HG03354 (cell line): ENCODE measurements at regions not wholly inside any gene's neighbourhood (a gene's known extent, or its start where the extent isn't known, plus 50 kb on each side); places are given as distances from the start of the nearest gene placed in this dataset.
A peak's percentile ranks its signal among the peaks of the same experiment; 100 is the strongest.

Experiments used
- ATAC-seq: cut with Tn5 transposase; IDR thresholded peaks from one replicate; pipeline ENCODE4 v1.9.1; 2021; ENCODE audit warnings: mild to moderate bottlenecking; ENCODE audit not compliant: unreplicated experiment, poor library complexity, severe bottlenecking

GRCh38 chr12:130016194-130016593 lies 112.4 kb upstream of the TMEM132D start:
- no peak for ATAC-seq

GRCh38 chr12:130016986-130017385 lies 113.2 kb upstream of the TMEM132D start:
- ATAC-seq: no peak

DNA sequence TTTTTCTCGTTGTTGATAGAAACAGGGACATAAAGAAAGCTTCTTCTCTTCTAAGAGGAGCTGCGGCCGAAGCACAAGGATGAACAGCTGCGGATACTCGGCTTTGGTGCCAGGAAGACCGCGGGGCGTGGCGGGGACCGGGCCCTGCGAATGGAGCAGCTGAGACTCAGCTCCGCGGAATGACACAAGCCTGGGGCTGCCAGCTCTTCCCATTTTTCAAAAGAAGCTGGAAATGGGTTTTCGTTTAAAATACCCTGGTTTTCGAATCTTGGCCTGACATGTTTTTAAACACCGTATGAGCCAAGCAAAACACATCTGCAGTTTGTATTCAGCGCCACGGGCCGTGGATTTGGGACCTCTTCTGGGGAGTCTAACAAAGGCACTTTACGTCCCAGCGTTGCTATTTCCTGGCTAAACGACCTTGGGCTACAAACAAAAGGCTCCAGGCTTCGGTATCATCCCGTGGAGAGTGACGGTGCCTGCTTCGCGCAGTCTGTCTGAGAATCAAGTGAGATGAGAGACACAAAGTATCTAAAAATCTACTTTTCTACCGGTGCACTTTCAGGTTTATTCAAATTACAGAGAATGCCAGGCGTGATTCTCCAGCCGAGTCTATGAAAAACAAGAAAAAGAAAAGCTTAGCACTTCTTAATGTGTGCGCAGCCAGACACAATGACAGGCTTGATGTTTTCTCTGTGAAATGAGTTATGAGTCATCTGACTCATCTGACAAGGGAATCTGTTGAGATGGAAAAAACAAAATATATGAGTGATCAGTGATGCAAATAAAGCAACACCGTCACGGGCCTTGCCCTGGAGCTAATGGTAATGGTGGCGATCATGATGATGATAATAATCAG lies 114.0 kb upstream of the TMEM132D start:
- no peak for ATAC-seq

DNA sequence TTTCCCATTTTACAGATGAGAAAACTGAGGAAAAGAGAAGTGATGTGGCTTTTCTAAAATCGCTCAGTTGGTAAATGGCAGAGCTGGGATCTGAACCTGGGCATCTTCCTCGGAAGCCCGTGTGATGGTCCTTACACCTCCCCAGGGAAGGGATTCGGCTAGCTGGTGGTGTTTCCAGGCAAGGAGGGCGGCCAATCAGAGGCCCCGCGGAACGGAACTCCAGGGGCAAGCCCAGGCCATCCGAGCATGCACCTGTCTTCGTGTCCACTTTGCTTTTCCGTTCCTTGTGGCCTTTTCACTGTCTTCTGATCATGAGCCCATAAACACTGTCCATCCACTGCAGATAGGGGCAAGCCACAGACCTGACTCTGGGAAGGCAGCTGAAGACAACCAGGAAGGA lies 114.8 kb upstream of the TMEM132D start:
- ATAC-seq: no peak

- no peak for ATAC-seq
Measured at GRCh38 chr12:130026608-130027176, 122.9 kb upstream of the TMEM132D start.

- no peak for ATAC-seq
Measured at GRCh38 chr12:130027798-130028197, 124.0 kb upstream of the TMEM132D start.

GRCh38 chr12:130029151-130029550 lies 125.3 kb upstream of the TMEM132D start:
- no peak for ATAC-seq

- ATAC-seq: no peak
Measured at GRCh38 chr12:130031041-130031440, 127.2 kb upstream of the TMEM132D start.

- ATAC-seq: peak; percentile 88
Measured at GRCh38 chr12:130031571-130032189, 127.9 kb upstream of the TMEM132D start.

DNA sequence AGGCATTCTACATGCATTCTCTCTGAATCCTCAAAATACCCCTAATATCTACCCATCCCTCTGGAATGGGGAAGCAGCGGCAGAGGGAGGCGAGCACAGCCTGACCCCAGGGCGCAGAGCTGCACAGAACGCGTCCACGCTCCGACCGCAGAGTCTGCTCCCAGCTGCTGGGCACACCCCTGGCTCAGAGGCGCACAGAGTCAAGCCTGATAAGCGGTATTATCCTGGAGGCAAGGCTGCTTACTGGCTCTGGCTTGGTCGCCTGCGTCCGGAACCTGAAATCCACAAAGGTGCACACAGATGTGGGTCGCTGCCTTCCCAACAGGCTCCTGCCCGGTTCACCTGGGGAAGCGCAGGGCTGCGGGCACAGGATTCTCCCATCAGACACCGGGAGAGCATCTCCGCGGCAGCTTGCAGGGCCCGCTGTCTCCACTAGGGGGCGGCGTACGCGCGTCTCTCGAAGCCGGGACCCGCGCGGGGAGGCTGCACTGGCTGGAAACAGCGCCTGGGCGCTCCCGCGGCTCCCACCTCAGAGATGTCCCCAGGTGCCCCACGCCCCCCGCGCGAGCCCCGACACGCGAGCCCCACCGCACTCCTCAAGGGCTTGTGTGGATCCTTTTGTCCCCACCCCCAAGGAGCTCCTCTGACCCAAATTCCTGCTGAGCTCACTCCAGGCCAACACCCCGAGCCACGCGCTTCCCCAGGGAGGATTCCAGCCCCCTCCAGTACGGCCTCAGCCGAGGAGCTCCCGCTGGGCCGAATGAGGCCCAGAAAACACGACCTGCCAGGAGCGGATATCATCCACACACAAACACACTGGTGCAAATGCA lies 120.1 kb upstream of the FZD10 start:
- ATAC-seq: no peak

DNA sequence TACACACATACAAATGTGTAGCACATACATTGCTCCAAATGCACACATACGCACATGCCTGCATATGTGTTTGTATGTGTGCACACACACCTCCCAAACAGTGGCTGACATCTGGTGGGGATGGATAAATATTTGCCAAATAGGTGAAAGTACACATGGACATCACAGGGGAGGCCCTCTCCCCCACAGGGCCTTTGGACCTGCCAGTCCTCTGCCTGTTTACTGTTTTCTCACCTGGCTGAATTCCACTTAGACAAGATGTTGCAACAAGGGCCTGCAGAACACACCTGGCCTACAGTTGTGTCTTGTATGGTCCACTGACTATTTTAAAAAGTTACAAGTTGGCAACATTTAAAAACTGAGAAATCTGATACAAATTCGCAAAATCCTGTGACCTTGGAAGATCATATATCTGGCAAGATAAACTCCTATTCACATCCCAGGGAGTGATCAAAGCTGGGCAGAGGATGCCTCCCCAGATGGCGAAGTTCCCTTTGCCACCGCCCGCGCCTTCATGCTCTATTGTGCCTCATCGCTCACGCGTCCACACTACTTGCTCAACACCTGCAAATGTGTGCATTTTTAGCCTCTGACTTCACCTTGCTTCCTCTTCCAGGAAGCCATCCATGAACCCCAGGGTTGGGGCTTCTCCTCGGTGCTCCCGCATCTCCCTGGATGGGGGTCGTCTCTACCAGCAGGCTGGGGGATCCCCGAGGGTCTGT lies 118.4 kb upstream of the FZD10 start:
- ATAC-seq: no peak

DNA sequence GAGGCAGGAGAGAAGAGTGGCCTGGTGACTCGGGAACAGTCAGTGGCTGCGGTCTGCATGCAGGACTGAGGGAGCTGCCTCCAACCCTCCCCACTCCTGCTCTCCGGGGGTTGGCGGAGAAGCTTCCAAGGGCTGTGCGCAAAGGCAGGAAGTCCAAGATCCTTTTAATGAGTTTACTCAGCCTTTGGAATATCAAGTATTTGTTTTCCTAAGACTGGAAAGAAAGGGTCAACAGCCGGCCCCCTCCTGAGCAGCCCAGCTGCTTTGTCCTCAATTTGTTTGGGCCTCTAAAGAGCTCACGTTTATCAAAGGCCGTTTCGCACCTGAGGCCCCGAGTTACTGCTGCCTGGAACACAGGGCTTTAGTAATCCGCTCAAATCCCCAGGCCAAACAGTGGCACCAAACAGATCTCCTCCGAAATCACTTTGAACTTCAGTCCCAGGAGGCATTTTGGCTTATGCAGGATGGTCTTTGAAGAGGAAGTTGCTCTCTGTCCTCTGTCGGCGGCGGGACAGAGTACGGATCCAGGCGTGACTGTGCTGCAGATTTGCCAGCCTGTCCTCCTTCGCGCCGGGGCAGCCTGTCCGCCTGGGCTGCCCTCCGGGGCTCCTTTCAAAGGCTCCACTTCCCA lies 117.2 kb upstream of the FZD10 start:
- ATAC-seq: no peak

- ATAC-seq: no peak
Measured at GRCh38 chr12:130049666-130050065, 112.6 kb upstream of the FZD10 start.

- no peak for ATAC-seq
Measured at GRCh38 chr12:130051900-130052299, 110.4 kb upstream of the FZD10 start.

DNA sequence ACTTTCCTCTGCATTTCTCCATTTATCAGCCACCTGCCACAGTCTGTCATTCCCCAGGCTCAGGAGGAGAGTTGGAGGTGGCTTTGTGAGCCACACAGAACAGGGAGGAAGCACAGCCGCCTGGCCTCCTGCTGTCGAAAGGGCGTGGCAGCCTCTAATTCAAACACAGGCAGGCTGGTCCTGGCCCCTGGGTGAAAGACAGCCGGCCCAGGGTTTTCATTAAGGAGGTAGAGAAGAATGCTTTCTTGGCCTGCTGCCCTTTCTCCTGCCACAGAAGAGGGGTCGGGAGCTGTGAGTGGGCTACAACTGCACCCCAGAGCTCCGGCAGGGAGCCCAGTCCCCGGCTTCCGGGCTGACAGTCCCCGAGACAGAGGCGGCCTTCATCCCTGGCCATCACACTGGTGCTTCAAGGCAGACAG lies 108.6 kb upstream of the FZD10 start:
- ATAC-seq: no peak

- ATAC-seq: no peak
Measured at GRCh38 chr12:130054803-130055202, 107.5 kb upstream of the FZD10 start.

- no peak for ATAC-seq
Measured at GRCh38 chr12:130058926-130059472, 103.3 kb upstream of the FZD10 start.

- ATAC-seq: no peak
Measured at GRCh38 chr12:130063866-130064265, 98.4 kb upstream of the FZD10 start.

DNA sequence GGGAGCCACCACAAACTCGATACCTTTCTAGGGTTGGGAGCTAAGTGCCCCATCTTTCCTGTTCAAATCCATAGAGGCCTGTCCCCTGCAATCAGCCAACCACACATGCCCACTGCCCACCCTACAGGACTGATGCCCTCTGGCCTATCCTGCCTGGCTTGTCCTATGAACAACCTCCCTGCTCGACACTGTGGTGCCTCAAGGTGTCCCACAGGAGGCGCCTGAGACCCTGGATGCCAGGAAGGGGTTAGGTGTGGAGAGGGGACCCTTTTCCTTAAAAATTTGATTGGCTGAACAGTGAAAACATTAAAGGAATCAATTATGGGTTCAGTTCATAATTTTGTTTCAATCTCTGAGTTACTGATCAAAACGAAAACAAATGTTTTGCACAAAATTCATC lies 97.3 kb upstream of the FZD10 start:
- ATAC-seq: no peak
